Ectodermal cell (in vitro differentiated cells): ENCODE measurements at regions not wholly inside any gene's neighbourhood (a gene's known extent, or its start where the extent isn't known, plus 50 kb on each side); places are given as distances from the start of the nearest gene placed in this dataset.

ENCODE experiments used
- H3K27ac ChIP-seq: 2 replicates; pipeline ENCODE4 v1.7.0; 2013; ENCODE audit warnings: mild to moderate bottlenecking, low read depth, low read length; ENCODE audit not compliant: insufficient read depth, poor library complexity, severe bottlenecking
- H3K27me3 ChIP-seq: 2 replicates; pipeline ENCODE4 v1.7.0; 2013; ENCODE audit warnings: mild to moderate bottlenecking, low read length; ENCODE audit not compliant: insufficient read depth, control insufficient read depth, poor library complexity, severe bottlenecking
- H3K36me3 ChIP-seq: one replicate; pipeline ENCODE4 v1.7.0; 2013; ENCODE audit warnings: low read length; ENCODE audit not compliant: control insufficient read depth, insufficient read depth
- H3K4me1 ChIP-seq: one replicate; pipeline ENCODE4 v1.7.0; 2013; ENCODE audit warnings: low read length; ENCODE audit not compliant: control insufficient read depth, insufficient read depth
- H3K4me3 ChIP-seq: 2 replicates; pipeline ENCODE4 v1.7.0; 2013; ENCODE audit warnings: low read depth, low read length, control low read depth; ENCODE audit not compliant: insufficient read depth
- H3K9me3 ChIP-seq: 2 replicates; pipeline ENCODE4 v1.7.0; 2013; ENCODE audit warnings: mild to moderate bottlenecking, low read length, moderate library complexity; ENCODE audit not compliant: control insufficient read depth
- WGBS, 2 experiments: methylation state at CpG; one replicate each; pipeline ENCODE4 v1.1.7; 2013; ENCODE audit warnings: missing lambda C conversion rate in 2 of 2; 5-methylcytosine and 5-hydroxymethylcytosine counted together

DNA sequence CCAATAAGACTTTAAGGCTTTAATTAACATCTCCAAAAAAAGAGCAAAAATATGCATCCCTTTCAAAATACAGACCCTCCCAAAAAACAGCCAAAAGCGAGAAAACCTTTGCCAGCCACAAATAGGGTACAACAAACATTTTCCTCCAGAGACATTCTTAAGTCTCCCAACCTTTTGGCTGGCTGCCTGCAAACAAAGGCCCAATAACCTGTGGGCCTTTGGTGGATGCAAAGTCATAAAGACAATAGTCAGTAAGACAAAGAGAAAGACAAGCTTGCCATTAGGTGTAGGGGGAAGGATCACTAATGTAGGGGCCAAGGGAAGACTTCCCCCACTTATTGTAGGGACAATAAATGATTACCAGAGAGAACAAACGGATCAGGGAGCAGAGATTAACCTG is 215.5 kb upstream of the ZFP42 start:
- WGBS, 2 experiments = 79 to 80% methylated on average over 2 of the region's 2 CpGs
- no peaks in the 10 kb centered on the region for H3K36me3 ChIP-seq
- H3K9me3 ChIP-seq = peaks cover 2% of the 10 kb centered on the region
- H3K4me3 ChIP-seq = no peak overlapping the region
- no peak overlapping the region for H3K27ac ChIP-seq
- no peaks in the 10 kb centered on the region for H3K4me1 ChIP-seq
- H3K27me3 ChIP-seq = no peaks in the 10 kb centered on the region

DNA sequence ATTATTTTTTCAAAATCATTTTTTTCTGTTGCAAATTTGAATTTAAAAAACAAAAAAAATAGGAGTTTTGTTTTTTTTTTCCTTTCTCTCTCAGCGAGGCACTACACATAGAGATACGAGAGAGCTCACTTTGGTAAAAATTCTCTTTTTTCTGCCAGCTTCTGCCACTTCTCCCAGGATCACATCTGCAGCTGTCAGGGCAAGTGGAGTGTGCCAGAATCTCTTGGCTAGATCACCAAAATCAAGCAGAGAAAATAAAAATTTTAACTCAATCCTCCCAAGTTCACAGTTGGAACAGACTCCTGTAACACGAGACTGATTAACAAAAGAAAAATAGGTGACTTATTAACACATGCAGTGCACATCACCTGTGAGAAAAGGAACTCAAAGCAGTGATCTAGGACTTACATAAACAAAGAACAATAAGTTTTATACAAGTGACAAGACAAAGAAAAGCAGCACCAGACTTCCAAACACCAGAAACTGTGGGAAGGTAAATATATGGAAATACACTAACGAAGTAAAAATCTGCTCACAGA is 213.2 kb upstream of the ZFP42 start:
- Histone ChIP-seq H3K4me3 (no peak overlapping the region), H3K9me3 (no peaks in the 10 kb centered on the region), H3K27ac (no peak overlapping the region), H3K36me3 (no peaks in the 10 kb centered on the region), H3K27me3 (no peaks in the 10 kb centered on the region), H3K4me1 (no peaks in the 10 kb centered on the region)
- 91 to 94% methylated on average over 4 of the region's 4 CpGs for WGBS, 2 experiments

DNA sequence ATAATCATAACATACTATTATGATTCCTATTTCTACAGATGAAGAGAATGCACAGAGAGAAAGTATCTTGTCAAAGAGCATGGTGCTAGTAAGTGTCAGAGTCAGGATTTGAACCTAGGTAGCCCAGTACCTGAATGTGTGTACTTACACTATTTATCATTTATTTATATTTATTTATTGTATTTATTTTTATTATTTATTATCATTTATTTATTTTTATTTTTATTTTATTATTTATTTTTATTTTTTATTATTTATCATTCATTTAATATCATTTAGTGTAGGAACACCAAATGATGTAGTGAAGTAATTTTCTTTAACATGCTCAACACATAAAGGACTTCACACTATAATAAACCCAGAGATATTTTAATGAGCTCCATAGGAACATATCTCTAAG is 209.4 kb upstream of the ZFP42 start:
- Histone ChIP-seq H3K9me3 (no peaks in the 10 kb centered on the region), H3K27me3 (no peaks in the 10 kb centered on the region), H3K4me3 (no peak overlapping the region), H3K36me3 (no peaks in the 10 kb centered on the region), H3K27ac (no peak overlapping the region), H3K4me1 (no peaks in the 10 kb centered on the region)

DNA sequence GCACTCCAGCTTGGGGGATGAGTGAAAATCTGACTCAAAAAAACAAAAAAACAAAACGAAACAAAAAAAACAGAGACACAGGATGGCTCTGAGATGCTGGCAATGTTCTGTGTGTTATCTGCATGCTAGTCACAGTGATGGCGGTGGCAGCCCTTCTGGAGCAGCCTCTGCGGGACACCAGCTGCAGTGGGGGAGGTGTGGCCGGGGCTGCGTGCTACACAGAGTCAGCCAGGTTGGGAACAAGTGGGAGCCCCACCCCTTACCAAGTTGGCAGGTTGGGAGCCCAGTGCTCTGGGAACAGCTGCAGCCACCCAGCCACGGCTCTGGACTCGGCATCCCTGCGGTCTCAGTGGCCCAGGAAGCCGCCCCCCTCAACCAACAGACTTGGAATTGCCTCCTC is 206.5 kb upstream of the ZFP42 start:
- no peaks in the 10 kb centered on the region for H3K9me3 ChIP-seq
- no peak overlapping the region for H3K27ac ChIP-seq
- H3K4me1 ChIP-seq = no peaks in the 10 kb centered on the region
- H3K27me3 ChIP-seq = no peaks in the 10 kb centered on the region
- H3K4me3 ChIP-seq = no peak overlapping the region
- no peaks in the 10 kb centered on the region for H3K36me3 ChIP-seq
- 95 to 98% methylated on average over 9 of the region's 9 CpGs for WGBS, 2 experiments

DNA sequence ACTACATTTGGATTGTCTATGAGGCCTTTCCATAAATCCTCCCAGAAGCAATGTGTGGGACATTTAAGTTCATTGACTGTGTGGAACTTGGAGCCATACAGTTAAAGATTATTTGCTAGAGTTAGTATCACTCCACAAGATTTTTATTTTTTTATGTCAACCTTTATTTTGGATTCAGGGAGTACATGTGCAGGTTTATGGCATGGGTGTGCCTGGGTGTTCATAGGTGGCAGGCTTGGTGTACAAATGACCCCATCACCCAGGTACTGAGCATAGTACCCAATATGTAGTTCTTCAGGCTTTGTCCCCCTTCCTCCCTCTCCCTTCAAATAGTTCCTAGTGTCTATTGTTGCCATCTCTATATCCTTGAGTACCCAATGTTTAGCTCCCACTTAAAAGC is 199.8 kb upstream of the ZFP42 start:
- Histone ChIP-seq H3K27ac (no peak overlapping the region), H3K9me3 (no peaks in the 10 kb centered on the region), H3K27me3 (no peaks in the 10 kb centered on the region), H3K4me3 (no peak overlapping the region), H3K4me1 (no peaks in the 10 kb centered on the region), H3K36me3 (no peaks in the 10 kb centered on the region)

DNA sequence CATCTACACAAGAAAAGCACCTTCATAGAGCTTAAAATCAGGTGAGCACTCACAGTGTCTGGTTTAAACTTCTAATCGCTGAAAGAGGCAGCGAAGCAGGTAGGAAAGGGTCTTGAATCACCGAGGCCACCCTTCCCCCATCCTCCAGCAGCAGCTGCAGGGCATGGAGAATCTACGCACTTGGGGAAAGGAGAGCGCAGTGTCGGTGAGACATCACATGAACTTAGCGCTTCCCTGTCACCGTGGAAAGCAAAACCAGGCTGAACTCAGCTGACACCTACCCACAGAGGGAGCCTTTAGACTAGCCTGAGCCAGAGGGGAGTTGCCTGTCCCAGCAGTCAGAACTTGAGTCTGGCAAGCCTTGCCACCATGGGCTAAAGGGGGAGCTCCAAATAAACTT is 197.2 kb upstream of the ZFP42 start:
- no peak overlapping the region for H3K4me3 ChIP-seq
- H3K27ac ChIP-seq = no peak overlapping the region
- H3K36me3 ChIP-seq = no peaks in the 10 kb centered on the region
- 82 to 86% methylated on average over 8 of the region's 8 CpGs for WGBS, 2 experiments
- H3K4me1 ChIP-seq = no peaks in the 10 kb centered on the region
- no peaks in the 10 kb centered on the region for H3K9me3 ChIP-seq
- H3K27me3 ChIP-seq = no peaks in the 10 kb centered on the region

DNA sequence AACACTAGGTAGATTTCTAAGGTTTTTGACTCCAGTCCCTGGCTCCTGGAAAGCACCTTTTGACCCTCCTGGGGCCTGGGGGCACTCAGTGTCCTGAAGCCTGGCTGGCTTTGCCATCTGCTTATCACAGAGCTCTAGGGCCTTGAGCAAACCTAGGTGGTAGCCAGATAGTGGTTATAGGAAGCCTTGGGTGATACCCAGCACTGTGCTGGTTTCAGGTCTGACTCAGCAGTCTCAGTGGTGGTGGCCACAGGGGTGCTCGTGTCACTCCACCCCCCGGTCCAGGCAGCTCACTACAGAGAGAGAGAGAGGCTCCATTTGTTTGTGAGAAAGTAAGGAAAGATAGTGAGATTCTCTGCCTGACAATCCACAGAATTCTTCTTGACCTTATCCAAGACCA is 195.8 kb upstream of the ZFP42 start:
- Histone ChIP-seq H3K27me3 (no peaks in the 10 kb centered on the region), H3K36me3 (no peaks in the 10 kb centered on the region), H3K27ac (no peak overlapping the region), H3K9me3 (no peaks in the 10 kb centered on the region), H3K4me3 (no peak overlapping the region), H3K4me1 (no peaks in the 10 kb centered on the region)
- WGBS, 2 experiments = 93 to 95% methylated on average over 2 of the region's 2 CpGs

DNA sequence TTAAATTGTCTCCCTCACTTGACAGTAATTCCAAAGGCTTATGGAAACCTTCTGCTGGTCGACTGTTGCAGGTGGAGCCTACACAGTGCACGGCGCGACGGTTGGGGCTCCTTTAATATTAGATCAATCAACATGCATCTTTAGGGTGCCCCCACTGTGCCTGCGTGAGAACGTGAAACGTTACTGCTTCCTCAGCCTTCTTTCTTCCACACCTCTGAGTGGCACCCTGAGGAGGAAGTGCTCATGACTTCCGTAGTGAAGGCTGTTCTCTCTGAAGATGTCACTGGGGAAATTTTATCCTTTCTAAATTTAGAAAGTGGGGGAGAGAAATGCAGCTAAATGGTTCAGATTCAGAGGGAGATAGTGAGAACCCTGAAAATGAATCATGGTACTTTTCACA is 184.0 kb upstream of the ZFP42 start:
- no peak overlapping the region for H3K27ac ChIP-seq
- H3K27me3 ChIP-seq = no peaks in the 10 kb centered on the region
- no peaks in the 10 kb centered on the region for H3K9me3 ChIP-seq
- WGBS, 2 experiments = 81 to 83% methylated on average over 9 of the region's 9 CpGs
- no peaks in the 10 kb centered on the region for H3K4me1 ChIP-seq
- no peaks in the 10 kb centered on the region for H3K36me3 ChIP-seq
- no peak overlapping the region for H3K4me3 ChIP-seq

DNA sequence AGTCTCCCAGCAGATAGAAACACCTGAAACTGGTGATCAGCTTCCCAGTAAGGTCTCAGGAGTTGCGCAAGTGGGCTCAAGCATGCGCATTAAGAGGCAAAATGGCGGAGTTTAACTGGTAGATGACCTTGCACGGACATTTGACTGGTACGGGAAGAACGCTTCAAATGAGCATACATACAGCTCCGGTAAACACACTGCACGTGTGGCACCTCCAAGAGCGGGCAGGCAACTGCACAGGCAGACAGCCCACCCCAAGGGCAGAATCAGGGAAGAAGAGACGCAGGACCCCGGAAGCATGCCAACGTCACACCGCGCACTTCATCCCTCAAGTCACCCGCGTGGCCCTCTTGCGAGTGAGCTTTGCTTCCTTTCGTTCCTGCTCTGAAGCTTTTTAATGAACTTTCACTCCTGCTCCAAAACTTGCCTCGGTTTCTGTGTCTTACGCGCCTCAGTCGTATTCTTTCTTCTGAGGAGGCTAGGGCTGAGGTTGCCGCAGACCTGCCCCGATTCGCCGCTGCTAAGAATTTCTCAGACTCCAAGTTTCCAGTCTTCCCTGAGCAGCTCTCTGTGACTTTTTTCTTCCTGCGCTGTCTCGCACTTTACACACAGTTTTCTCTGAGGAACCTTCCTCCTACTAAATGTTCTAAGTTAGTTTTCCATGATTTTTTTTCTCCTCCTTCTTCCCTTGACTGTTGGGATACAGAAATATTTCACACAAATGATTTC is 180.7 kb upstream of the ZFP42 start:
- no peak overlapping the region for H3K4me3 ChIP-seq
- no peaks in the 10 kb centered on the region for H3K9me3 ChIP-seq
- H3K27ac ChIP-seq = no peak overlapping the region
- H3K36me3 ChIP-seq = no peaks in the 10 kb centered on the region
- WGBS, 2 experiments = 94 to 96% methylated on average over 28 of the region's 28 CpGs
- no peaks in the 10 kb centered on the region for H3K27me3 ChIP-seq
- no peaks in the 10 kb centered on the region for H3K4me1 ChIP-seq

DNA sequence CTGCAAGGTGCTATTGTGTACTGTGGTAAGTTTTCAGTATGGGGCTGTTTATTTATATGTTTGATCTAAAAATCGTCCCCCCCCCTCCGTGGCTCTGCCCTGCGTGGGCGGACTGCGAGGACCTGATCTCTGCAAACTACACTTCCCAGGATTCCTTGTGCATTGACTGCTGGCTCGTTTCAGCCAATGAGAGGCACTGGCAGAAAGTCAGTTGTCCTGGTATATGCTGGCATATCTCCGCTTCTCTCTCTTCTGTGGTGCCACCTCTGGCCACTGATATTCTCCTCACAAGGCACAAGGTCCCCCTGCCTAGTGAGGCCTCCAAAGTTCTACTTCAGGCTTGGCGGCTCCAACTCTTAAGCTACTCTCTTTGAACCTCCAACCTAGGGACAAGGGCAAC is 168.8 kb upstream of the ZFP42 start:
- Histone ChIP-seq H3K27me3 (no peaks in the 10 kb centered on the region), H3K4me3 (no peak overlapping the region), H3K27ac (no peak overlapping the region), H3K9me3 (no peaks in the 10 kb centered on the region), H3K4me1 (no peaks in the 10 kb centered on the region), H3K36me3 (no peaks in the 10 kb centered on the region)
- WGBS, 2 experiments = 75 to 79% methylated on average over 8 of the region's 8 CpGs

DNA sequence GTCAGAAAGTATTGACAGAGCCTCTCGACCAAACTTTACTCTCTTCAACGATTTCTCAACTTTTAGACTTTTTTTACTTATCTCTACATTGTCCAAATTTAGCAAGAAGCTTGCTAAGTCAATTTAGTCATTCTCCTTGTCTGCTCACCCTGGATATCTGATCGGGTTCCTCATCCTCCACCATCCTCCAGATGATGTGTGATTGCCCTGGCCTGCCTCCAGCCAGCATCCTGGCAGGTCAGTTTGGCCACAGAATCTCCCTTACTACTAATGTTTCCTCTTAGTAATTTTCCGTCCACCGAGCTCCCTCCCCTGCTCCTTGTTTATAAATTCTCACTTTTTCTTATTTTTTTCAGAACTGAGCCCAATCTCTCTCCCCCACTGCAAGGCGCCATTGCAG is 167.9 kb upstream of the ZFP42 start:
- Histone ChIP-seq H3K4me1 (no peaks in the 10 kb centered on the region), H3K27me3 (no peaks in the 10 kb centered on the region), H3K27ac (no peak overlapping the region), H3K4me3 (no peak overlapping the region), H3K36me3 (no peaks in the 10 kb centered on the region), H3K9me3 (no peaks in the 10 kb centered on the region)
- 88 to 90% methylated on average over 6 of the region's 6 CpGs for WGBS, 2 experiments
